OCI-LY1 (cell line): ENCODE measurements at regions not wholly inside any gene's neighbourhood (a gene's known extent, or its start where the extent isn't known, plus 50 kb on each side); places are given as distances from the start of the nearest gene placed in this dataset.

Experiments
- H2AFZ ChIP-seq: fragments of 200-600 bp; sonication (generic), shearing (Covaris generic); 2 replicates; pipeline ENCODE4 v1.6.0; 2014; ENCODE audit warnings: antibody characterized with exemption, mild to moderate bottlenecking, low read length
- H3F3A ChIP-seq: fragments of 200-600 bp; sonication (generic), shearing (Covaris generic); 2 replicates; pipeline ENCODE4 v1.6.0; 2014; ENCODE audit warnings: mild to moderate bottlenecking, antibody characterized with exemption, low read length, moderate library complexity; ENCODE audit not compliant: insufficient read depth
- H3K27ac ChIP-seq: fragments of 200-600 bp; sonication (generic); 2 replicates; pipeline ENCODE4 v1.5.1; 2014; ENCODE audit warnings: low read length, mixed run types, mild to moderate bottlenecking, low read depth; ENCODE audit not compliant: poor library complexity, severe bottlenecking
- H3K27me3 ChIP-seq: fragments of 200-600 bp; sonication (generic); 2 replicates; pipeline ENCODE4 v1.6.0; 2014; ENCODE audit warnings: antibody characterized with exemption, mild to moderate bottlenecking, low read length, moderate library complexity; ENCODE audit not compliant: insufficient read depth
- H3K36me3 ChIP-seq: fragments of 200-600 bp; sonication (generic); 2 replicates; pipeline ENCODE4 v1.6.1; 2014; ENCODE audit warnings: mild to moderate bottlenecking, antibody characterized with exemption, low read length, moderate library complexity, mixed read lengths; ENCODE audit not compliant: insufficient read depth
- H3K4me1 ChIP-seq: fragments of 200-600 bp; sonication (generic); 2 replicates; pipeline ENCODE4 v1.5.1; 2014; ENCODE audit warnings: mild to moderate bottlenecking, low read length, moderate library complexity; ENCODE audit not compliant: insufficient read depth, severe bottlenecking
- H3K4me2 ChIP-seq: fragments of 200-600 bp; sonication (generic), shearing (Covaris generic); 2 replicates; pipeline ENCODE4 v1.6.1; 2014; ENCODE audit warnings: low read length
- H3K4me3 ChIP-seq: fragments of 200-600 bp; sonication (generic); 2 replicates; pipeline ENCODE4 v1.5.1; 2014; ENCODE audit warnings: low read length, low read depth, mild to moderate bottlenecking, mixed read lengths; ENCODE audit not compliant: poor library complexity, severe bottlenecking
- H3K79me2 ChIP-seq: fragments of 200-600 bp; shearing (Covaris generic); 2 replicates; pipeline ENCODE4 v1.6.1; 2016; ENCODE audit warnings: mixed run types, low read length, mixed read lengths; ENCODE audit not compliant: insufficient read depth
- H3K9ac ChIP-seq: fragments of 200-600 bp; sonication (generic), shearing (Covaris generic); 2 replicates; pipeline ENCODE4 v1.6.1; 2014; ENCODE audit warnings: mild to moderate bottlenecking, low read length, mixed read lengths
- H3K9me2 ChIP-seq: fragments of 200-600 bp; sonication (generic), shearing (Covaris generic); 2 replicates; pipeline ENCODE4 v1.6.1; 2014; ENCODE audit warnings: low read depth, mild to moderate bottlenecking, low read length, mixed read lengths
- H3K9me3 ChIP-seq: fragments of 200-600 bp; shearing (Covaris generic); 2 replicates; pipeline ENCODE4 v1.6.1; 2014; ENCODE audit warnings: low read length, mixed read lengths
- H4K20me1 ChIP-seq: fragments of 200-600 bp; sonication (generic), shearing (Covaris generic); 2 replicates; pipeline ENCODE4 v1.6.0; 2016; ENCODE audit warnings: mild to moderate bottlenecking, low read length; ENCODE audit not compliant: insufficient read depth
- EZH2 ChIP-seq: fragments of 200-600 bp; sonication (generic), shearing (Covaris generic); IDR thresholded peaks from 2 replicates; pipeline ENCODE4 v1.8.0; 2017; ENCODE audit warnings: borderline replicate concordance, mixed run types, mild to moderate bottlenecking, antibody characterized with exemption, low read length, moderate library complexity, mixed read lengths
- TF ChIP-seq, protein P1 (sequence below): fragments of 200-600 bp; sonication (generic), shearing (Covaris generic); IDR thresholded peaks from 2 replicates; pipeline ENCODE4 v1.5.1; 2017; ENCODE audit warnings: mild to moderate bottlenecking, antibody characterized with exemption, low read length, moderate library complexity, mixed read lengths

DNA sequence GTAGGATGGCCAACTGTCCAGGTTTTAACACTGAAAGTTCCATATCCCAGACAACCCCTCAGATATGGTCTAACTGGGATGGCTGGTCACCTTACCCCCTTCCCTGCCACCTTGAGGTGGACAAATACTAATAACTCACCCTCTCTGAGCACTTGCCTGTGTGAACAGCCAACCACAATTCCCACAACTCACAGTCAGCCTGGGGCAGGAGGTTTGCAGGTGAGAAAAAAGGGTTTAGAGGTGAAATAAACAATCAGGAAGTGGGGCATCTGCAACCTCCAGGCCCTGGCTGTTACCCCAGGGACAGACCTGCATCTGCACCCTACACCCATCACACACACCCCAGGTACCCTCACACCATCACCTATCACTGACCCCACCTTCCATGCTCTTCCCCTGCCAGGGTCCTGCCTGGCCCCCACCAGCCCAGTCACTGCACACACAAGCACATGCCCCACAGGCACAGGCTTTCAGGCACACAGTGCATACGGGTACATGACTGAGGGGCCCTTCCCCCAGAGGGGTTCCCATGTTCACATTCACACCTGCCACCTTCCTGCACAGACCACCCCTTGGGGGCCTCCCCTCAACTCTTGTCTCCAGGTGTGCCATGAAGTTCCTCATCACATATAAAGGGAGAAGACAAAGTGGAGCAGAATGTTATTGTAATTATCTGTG, 679.5 kb downstream of the MATN1 start:
- Histone ChIP-seq H3K27ac (no peak overlapping the region), H3K4me1 (no peaks in the 10 kb centered on the region), H3K79me2 (no peaks in the 10 kb centered on the region), H3K27me3 (no peaks in the 10 kb centered on the region), H3F3A (no peaks in the 10 kb centered on the region), H2AFZ (no peak overlapping the region), H3K9ac (no peak overlapping the region), H4K20me1 (no peaks in the 10 kb centered on the region), H3K36me3 (no peaks in the 10 kb centered on the region), H3K9me3 (no peaks in the 10 kb centered on the region), H3K9me2 (no peaks in the 10 kb centered on the region), H3K4me3 (no peak overlapping the region), H3K4me2 (no peak overlapping the region)
- TF ChIP-seq EZH2: no peak
- TF ChIP-seq, protein P1, sequence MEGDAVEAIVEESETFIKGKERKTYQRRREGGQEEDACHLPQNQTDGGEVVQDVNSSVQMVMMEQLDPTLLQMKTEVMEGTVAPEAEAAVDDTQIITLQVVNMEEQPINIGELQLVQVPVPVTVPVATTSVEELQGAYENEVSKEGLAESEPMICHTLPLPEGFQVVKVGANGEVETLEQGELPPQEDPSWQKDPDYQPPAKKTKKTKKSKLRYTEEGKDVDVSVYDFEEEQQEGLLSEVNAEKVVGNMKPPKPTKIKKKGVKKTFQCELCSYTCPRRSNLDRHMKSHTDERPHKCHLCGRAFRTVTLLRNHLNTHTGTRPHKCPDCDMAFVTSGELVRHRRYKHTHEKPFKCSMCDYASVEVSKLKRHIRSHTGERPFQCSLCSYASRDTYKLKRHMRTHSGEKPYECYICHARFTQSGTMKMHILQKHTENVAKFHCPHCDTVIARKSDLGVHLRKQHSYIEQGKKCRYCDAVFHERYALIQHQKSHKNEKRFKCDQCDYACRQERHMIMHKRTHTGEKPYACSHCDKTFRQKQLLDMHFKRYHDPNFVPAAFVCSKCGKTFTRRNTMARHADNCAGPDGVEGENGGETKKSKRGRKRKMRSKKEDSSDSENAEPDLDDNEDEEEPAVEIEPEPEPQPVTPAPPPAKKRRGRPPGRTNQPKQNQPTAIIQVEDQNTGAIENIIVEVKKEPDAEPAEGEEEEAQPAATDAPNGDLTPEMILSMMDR: no peak

DNA sequence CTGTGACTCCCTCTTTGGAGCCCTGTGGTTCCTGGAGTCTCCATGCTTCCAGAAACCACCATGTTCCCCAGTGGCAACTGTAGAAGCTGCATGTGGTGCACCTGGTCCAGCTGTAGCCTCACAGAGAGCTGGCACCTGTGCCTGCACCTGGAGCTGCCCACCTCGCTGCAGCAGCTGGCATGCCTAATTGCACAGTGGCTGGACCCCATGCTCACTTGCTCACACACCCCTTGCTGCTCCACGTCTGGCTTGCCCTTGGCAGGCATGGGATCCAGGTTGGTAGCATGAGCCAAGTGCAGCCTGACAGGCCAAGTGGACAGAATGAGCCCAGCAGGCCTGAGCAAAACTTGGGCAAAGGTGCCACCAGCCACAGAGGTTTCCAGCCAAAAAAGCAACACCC, 680.1 kb downstream of the MATN1 start:
- H4K20me1 ChIP-seq: no peaks in the 10 kb centered on the region
- H3K27me3 ChIP-seq: no peaks in the 10 kb centered on the region
- TF ChIP-seq, protein P1: no peak
- no peak for TF ChIP-seq EZH2
- H3F3A ChIP-seq: no peaks in the 10 kb centered on the region
- no peak overlapping the region for H2AFZ ChIP-seq
- H3K9me3 ChIP-seq: no peaks in the 10 kb centered on the region
- no peaks in the 10 kb centered on the region for H3K79me2 ChIP-seq
- H3K36me3 ChIP-seq: no peaks in the 10 kb centered on the region
- H3K4me1 ChIP-seq: no peaks in the 10 kb centered on the region
- H3K9ac ChIP-seq: no peak overlapping the region
- no peak overlapping the region for H3K27ac ChIP-seq
- H3K9me2 ChIP-seq: no peaks in the 10 kb centered on the region
- no peak overlapping the region for H3K4me2 ChIP-seq
- no peak overlapping the region for H3K4me3 ChIP-seq

DNA sequence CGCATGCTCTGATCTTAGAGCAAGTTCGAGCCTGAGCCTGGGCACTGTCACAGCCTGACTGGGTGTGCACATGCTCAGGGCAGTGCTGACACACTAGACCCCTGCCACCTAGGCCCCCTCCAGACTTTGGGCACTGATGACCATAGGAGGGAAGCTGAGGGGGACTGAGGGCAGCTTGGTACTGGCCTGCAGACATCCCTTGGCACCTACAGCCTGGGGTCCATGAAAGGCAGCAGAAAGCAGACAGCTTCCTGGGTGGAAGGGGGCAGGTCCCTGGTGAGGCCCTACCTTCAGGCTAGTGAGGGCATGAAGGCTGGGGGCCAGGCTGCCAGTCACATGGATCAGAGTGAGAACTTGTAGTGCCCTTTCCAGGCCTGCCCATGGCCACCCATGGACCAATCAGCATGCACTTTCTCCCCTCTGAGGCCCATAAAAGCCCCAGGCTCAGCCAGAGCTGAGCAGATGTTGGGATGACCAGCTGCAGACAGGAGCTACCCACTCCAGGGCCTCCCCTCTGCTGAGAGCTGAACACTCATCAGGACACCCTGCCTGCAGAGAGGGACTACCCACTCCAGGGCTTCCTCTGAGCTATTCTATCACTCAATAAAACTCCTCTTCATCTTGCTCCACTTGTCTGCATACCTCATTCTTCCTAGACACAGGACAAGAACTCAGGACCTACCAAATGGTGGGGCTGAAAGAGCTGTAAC, 680.8 kb downstream of the MATN1 start:
- no peak overlapping the region for H2AFZ ChIP-seq
- no peak overlapping the region for H3K4me3 ChIP-seq
- no peaks in the 10 kb centered on the region for H3K27me3 ChIP-seq
- no peaks in the 10 kb centered on the region for H3F3A ChIP-seq
- H4K20me1 ChIP-seq: no peaks in the 10 kb centered on the region
- H3K27ac ChIP-seq: no peak overlapping the region
- H3K9ac ChIP-seq: no peak overlapping the region
- TF ChIP-seq, protein P1: no peak
- no peak for TF ChIP-seq EZH2
- H3K9me2 ChIP-seq: no peaks in the 10 kb centered on the region
- H3K9me3 ChIP-seq: no peaks in the 10 kb centered on the region
- H3K4me2 ChIP-seq: no peak overlapping the region
- no peaks in the 10 kb centered on the region for H3K79me2 ChIP-seq
- H3K4me1 ChIP-seq: no peaks in the 10 kb centered on the region
- no peaks in the 10 kb centered on the region for H3K36me3 ChIP-seq
